ENCODE measurements at regions not wholly inside any gene's neighbourhood (a gene's known extent, or its start where the extent isn't known, plus 50 kb on each side); places are given as distances from the start of the nearest gene placed in this dataset.

GRCh38 chr6:19102936-19103335 lies 715.8 kb downstream of the RNF144B start:
- H2AFZ ChIP-seq (ENCODE audit: low read length): no peak overlapping the region; the same call in none of the 2 replicates
- no peak overlapping the region for H2BK20ac ChIP-seq (ENCODE audit: low read length)
- H3K18ac ChIP-seq (ENCODE audit: extremely low read depth, low read length): no peak overlapping the region
- CTCF ChIA-PET (ENCODE audit: partially characterized antibody): interaction anchor here (0.6 kb wide), 1 partner anchor 155 kb away, joined by 3 read pairs; no protein-coding TSS in a partner anchor
- no peak overlapping the region for H2AK5ac ChIP-seq (ENCODE audit: low read depth, low read length)
- 83% methylated on average over 3 of the region's 3 CpGs; no CpG with 5 or more reads in 1 of the 2 experiments for WGBS, 2 experiments (ENCODE audit: extremely low coverage in 1 of 2, insufficient coverage in 1 of 2, insufficient read length in 1 of 2, insufficient replicate concordance in 2 of 2, low coverage in 1 of 2, low lambda C conversion rate in 2 of 2, missing lambda C conversion rate in 1 of 2)
- no peak overlapping the region for H3K14ac ChIP-seq (ENCODE audit: insufficient read length)
- H3K4me1 ChIP-seq (replicated peaks in 1 of 4; ENCODE audit: control insufficient read depth in 3 of 4, insufficient read depth in 4 of 4, low read length in 3 of 4): no peaks in the 10 kb centered on the region
- no peak for FAIRE-seq
- H2BK120ac ChIP-seq (replicated peaks; ENCODE audit: low read depth, low read length): no peak overlapping the region
- H2BK5ac ChIP-seq (ENCODE audit: low read depth, low read length): no peak overlapping the region
- H3K4ac ChIP-seq (replicated peaks; ENCODE audit: insufficient read length, low read depth, low read length): no peak overlapping the region
- H4K8ac ChIP-seq (ENCODE audit: extremely low read depth, insufficient read depth, low read length): no peak overlapping the region
- H3K79me2 ChIP-seq (ENCODE audit: control insufficient read depth in 1 of 2, insufficient read depth in 2 of 2, low read length in 2 of 2): no peaks in the 10 kb centered on the region
- H3K23me2 ChIP-seq (ENCODE audit: low read depth, low read length): no peaks in the 10 kb centered on the region
- no peaks in the 10 kb centered on the region for H3K27me3 ChIP-seq (replicated peaks in 1 of 4; ENCODE audit: control insufficient read depth in 3 of 4, extremely low read depth in 1 of 4, insufficient read depth in 3 of 4, low read length in 3 of 4)
- POLR2A ChIA-PET (ENCODE audit: partially characterized antibody): interaction anchor here (0.7 kb wide), 1 partner anchor 49 kb away, joined by 3 read pairs; no protein-coding TSS in a partner anchor
- TF ChIP-seq SUZ12 (IDR thresholded peaks at IDR 0.05; ENCODE audit: low read length): no peak
- TF ChIP-seq RAD21 (IDR thresholded peaks at IDR 0.05 in 1 of 2, conservative IDR thresholded peaks at IDR 0.05 in 1 of 2; ENCODE audit: low read depth in 2 of 2, low read length in 2 of 2): no peak
- no peak for TF ChIP-seq CEBPB (IDR thresholded peaks at IDR 0.05; ENCODE audit: low read depth, low read length)
- no peak for TF ChIP-seq NANOG (IDR thresholded peaks at IDR 0.05; ENCODE audit: insufficient read depth, low read depth, low read length, poor library complexity, severe bottlenecking)
- TF ChIP-seq BCL11A (IDR thresholded peaks at IDR 0.05; ENCODE audit: low read depth in 2 of 2, low read length in 2 of 2): no peak
- no peak for TF ChIP-seq KDM5A (IDR thresholded peaks at IDR 0.05; ENCODE audit: low read length)
- no peak for TF ChIP-seq TAF7 (optimal IDR thresholded peaks at IDR 0.05; ENCODE audit: borderline replicate concordance, low read depth, low read length)
- H3K23ac ChIP-seq (ENCODE audit: insufficient read length): no peak overlapping the region
- H3K56ac ChIP-seq (replicated peaks; ENCODE audit: insufficient read length, low read depth, low read length): no peak overlapping the region
- H2BK12ac ChIP-seq (ENCODE audit: low read depth, low read length): no peak overlapping the region
- no peak overlapping the region for H3K9ac ChIP-seq (replicated peaks in 1 of 4; ENCODE audit: extremely low read depth in 1 of 4, low read depth in 3 of 4, low read length in 3 of 4)
- no peak overlapping the region for H4K91ac ChIP-seq (replicated peaks; ENCODE audit: insufficient read length, low read length)
- H3K79me1 ChIP-seq (ENCODE audit: low read depth, low read length): no peaks in the 10 kb centered on the region
- no peak for DNase-seq (ENCODE audit: low read depth in 1 of 2, low spot score in 2 of 2)
- H4K20me1 ChIP-seq (replicated peaks in 1 of 2; ENCODE audit: control insufficient read depth in 1 of 2, insufficient read depth in 2 of 2, low read length in 2 of 2): no peaks in the 10 kb centered on the region
- H3K4me3 ChIP-seq (ENCODE audit: extremely low read depth in 1 of 4, insufficient read depth in 2 of 4, low read depth in 3 of 4, low read length in 4 of 4): no peak overlapping the region
- peaks cover 5 to 13% of the 10 kb centered on the region in 2 experiments; a peak in 3 of 4 replicates for H3K9me3 ChIP-seq (ENCODE audit: insufficient read depth in 2 of 2, low read depth in 1 of 2, low read length in 1 of 2)
- H3K36me3 ChIP-seq (ENCODE audit: control insufficient read depth in 2 of 4, insufficient read depth in 4 of 4, low read length in 3 of 4): peaks cover 0 to 3% (median 0%) of the 10 kb centered on the region in 4 experiments; a peak in 1 of 8 replicates
- no peak overlapping the region for H3K4me2 ChIP-seq (ENCODE audit: insufficient read depth in 1 of 2, low read depth in 2 of 2, low read length in 2 of 2)
- no peak overlapping the region for H2BK15ac ChIP-seq (ENCODE audit: low read length)
- no peak overlapping the region for H4K5ac ChIP-seq (ENCODE audit: insufficient read length, low read depth, low read length)
- H3K27ac ChIP-seq (ENCODE audit: low read depth, low read length): no peak overlapping the region

Data from H1 (cell line).